PC-3 (cell line): ENCODE measurements at regions not wholly inside any gene's neighbourhood (a gene's known extent, or its start where the extent isn't known, plus 50 kb on each side); places are given as distances from the start of the nearest gene placed in this dataset.

ENCODE experiments used
- EZH2 ChIP-seq: fragments of 300-600 bp; sonication (generic); IDR thresholded peaks from one replicate; pipeline ENCODE4 v1.6.1; 2017; ENCODE audit warnings: antibody characterized with exemption, mild to moderate bottlenecking, low read length; ENCODE audit not compliant: unreplicated experiment
- TF ChIP-seq, protein P1 (sequence below): fragments of 300-600 bp; sonication (generic); conservative IDR thresholded peaks from 2 replicates; pipeline ENCODE4 v1.5.1; 2017; ENCODE audit warnings: antibody characterized with exemption, low read depth, mild to moderate bottlenecking, low read length

DNA sequence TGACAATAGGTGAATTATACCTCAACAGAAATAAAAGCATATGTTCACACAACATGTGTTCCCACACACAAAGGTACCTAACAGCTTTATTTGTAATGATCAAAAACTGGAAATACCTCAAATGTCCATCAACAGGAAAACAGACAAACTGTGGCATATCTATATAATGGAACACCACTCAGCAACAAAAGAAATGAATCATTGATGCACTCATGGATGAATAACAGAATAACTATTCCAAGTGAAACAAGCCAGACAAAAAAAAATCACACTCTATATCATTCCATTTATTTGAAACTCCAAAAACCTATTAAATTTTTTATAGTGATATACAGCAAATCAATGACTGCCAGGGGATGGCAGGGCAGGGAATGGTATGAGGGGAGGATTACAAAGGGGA lies 148.1 kb downstream of the PLS3 start:
- TF ChIP-seq, protein P1, sequence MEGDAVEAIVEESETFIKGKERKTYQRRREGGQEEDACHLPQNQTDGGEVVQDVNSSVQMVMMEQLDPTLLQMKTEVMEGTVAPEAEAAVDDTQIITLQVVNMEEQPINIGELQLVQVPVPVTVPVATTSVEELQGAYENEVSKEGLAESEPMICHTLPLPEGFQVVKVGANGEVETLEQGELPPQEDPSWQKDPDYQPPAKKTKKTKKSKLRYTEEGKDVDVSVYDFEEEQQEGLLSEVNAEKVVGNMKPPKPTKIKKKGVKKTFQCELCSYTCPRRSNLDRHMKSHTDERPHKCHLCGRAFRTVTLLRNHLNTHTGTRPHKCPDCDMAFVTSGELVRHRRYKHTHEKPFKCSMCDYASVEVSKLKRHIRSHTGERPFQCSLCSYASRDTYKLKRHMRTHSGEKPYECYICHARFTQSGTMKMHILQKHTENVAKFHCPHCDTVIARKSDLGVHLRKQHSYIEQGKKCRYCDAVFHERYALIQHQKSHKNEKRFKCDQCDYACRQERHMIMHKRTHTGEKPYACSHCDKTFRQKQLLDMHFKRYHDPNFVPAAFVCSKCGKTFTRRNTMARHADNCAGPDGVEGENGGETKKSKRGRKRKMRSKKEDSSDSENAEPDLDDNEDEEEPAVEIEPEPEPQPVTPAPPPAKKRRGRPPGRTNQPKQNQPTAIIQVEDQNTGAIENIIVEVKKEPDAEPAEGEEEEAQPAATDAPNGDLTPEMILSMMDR: no peak
- TF ChIP-seq EZH2: no peak
